Stimulated activated CD8-positive, alpha-beta memory T cell treated with anti-CD3 and anti-CD28 coated beads, Interleukin-7, amount 100 ng/mL, for 48 hours (primary cell): ENCODE measurements at regions not wholly inside any gene's neighbourhood (a gene's known extent, or its start where the extent isn't known, plus 50 kb on each side); places are given as distances from the start of the nearest gene placed in this dataset.

ENCODE experiments used
- DNase-seq, 2 donors: peaks; one replicate each; pipeline ENCODE4 v3.0.0-alpha.2; 2020; ENCODE audit warnings: low read depth in 1 of 2; ENCODE audit errors: extremely low read depth in 1 of 2

DNA sequence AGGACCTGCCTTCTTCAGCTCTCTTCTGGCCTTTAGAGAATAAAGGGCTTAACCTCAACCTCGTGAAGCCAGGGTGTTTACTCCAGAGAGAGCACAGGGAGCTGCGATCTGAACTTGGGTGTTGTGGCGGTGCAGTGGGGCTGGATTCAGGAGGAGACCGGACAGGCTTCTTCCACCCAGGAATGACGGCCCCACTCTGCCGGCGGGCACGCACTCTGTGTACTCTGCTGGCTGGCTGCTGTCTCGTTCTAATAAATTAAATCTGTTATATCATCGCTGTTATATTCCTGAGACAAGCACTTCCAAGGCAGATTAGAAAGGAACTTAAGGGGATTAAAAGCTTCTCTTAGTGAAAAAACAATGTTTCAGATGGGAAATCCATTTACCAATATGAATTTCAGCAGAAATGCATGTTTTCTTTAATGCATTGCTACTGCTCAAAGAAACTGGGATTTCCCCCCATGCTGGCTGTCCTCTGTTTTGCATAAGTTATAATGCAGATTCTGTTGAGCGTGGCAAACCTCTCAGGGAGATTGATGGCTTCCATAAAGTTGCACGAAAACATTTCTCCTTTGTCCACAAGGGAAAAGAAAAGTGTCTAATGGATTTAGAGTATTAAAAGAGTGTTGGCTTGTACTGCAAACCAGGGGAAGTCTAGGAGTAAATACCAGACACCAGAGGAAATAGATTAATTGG, 168.6 kb upstream of the IRX3 start:
- no peak for DNase-seq

GRCh38 chr16:54454616-54455015, 168.0 kb upstream of the IRX3 start:
- no peak for DNase-seq

- DNase-seq = no peak
Measured at GRCh38 chr16:54453871-54454270, 167.3 kb upstream of the IRX3 start.

DNA sequence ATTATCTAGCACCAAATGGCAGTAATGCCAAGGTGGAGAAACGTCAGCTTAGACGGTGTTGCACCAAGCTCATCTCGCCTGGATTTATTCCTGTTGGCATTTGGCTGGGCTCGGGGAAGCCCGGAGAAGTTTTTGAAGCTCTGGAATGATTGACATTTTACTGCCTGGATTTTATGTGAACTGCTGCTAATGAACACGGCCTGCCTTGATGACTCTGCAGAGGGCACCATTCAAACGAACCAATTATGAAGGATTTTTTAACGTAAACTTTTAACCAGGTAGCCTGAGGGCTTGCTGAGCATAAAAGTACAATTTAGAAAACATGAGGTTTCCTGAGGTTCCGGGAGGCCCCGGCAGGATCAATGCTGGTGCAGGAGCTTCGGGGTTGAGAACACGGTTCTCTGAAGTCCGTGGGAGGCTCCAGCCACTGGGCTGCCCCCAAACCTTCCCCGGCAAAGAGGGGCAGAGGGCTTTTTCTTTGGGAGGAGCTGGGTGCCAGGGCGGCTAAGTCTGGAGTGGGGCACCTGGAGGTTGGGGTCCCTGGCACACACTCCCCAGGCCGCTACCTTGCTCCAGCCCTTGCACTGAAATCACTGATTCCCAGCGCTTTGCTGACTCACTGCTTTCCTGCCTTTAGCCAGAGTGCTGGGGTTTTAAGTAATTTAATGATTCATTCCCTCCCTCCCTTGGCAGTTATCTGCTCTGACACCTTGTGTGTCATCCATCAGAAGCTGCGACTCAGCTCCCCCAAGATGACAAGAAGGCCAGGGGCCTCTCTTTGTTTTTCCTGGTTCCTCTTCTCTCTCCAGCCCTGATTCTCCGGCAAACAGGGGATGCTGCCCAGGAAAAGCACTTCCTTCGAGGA, 161.2 kb upstream of the IRX3 start:
- no peak for DNase-seq

DNA sequence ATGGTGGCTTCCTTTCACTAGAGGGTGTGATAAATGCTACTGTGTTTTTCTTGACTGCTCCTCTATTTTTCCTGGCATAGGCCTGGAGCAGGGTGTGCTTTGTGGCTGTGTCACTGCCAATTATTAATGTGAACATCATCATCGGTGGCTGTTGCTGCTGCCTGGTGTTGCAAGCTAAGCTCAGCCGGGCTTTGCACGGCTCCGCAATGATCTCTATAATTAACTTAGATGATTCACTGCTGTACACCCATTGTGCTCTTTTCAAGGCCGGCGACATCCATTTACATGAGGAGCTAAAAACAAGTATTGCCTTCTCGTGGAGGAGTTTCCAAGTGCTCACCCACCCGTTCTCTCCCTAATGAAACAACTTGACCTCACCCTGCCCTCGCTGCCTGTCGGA, 160.1 kb upstream of the IRX3 start:
- no peak for DNase-seq

- no peak for DNase-seq
Measured at GRCh38 chr16:54444851-54445458, 158.4 kb upstream of the IRX3 start.

DNA sequence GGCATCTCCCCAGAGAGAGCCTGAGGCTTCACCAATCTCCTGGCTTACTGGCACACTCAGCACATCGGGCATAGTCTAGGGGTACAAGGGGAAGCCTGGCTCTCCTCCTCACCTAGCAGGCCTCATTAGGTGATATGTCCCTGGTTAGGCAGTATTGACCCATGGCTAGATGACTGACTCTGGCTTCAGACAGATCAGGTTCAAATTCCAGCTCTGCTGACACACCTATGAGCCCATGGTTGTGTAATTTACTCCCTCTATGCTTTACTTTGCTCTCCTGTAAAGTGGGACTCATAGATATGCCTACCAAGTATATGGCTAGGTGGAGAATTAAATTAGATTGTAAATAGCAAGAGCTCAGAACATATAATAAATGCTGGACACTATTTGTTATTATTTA, 157.3 kb upstream of the IRX3 start:
- DNase-seq = no peak

DNA sequence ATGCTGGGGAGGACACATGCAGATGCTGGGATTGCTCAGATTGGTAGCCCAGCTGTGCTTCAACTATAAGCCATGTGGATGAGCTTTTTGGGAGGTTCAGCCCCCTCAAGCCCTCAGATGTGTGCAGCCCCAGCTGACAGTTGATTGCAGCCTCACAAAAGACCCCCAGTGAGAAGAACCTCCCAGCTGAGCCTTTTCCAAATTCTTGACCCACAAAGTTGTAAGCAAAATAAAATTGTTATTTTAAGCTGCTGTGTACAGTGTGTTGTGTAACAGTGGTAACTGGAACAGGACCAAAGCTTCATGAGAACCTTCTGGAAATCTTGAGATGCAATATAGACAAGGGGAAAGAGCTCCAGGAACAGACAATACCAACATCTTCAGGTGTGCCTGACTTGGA, 156.8 kb upstream of the IRX3 start:
- DNase-seq = no peak

GRCh38 chr16:54442864-54443263, 156.3 kb upstream of the IRX3 start:
- no peak for DNase-seq

DNA sequence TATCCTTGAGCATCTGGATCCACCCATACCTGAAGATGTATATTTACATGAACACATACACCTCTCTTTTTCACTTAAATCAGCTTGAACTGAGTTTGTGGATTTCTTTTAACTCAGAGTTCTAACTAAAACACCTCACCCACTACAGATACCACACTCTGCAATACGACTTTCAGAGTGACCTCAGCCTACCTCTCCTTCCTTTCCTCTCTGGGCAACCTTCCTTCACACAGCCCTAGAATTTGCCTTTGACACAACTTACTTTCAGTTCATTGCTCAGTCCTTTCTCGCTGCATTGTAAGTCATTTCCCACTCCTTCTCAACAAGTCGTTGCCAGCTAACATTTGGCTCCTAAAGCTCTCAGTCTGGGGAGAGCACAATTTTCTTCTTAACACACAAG, 151.9 kb upstream of the IRX3 start:
- DNase-seq = no peak

- no peak for DNase-seq
Measured at GRCh38 chr16:54437921-54438320, 151.3 kb upstream of the IRX3 start.

DNA sequence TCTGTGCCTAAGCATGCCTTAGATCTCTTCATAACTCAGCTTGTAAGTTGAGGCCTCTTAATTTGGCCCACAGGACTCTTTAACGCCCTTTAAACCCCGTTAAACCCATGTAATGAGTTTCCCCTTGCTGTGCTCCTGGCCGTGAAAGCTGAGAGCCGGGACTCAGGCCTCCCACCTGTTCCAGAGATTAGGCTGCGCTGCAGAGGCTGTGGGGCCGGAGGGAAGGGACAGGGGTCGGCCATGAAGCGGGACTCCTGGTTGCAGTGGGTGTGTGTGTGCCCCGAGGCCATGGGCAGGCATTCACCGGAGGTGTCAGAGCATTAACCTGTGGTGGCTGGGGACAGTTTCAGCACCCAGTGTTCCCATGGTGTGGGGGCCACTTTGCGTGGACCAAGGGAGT, 150.8 kb upstream of the IRX3 start:
- DNase-seq = no peak

- no peak for DNase-seq
Measured at GRCh38 chr16:54436346-54436745, 149.8 kb upstream of the IRX3 start.

DNA sequence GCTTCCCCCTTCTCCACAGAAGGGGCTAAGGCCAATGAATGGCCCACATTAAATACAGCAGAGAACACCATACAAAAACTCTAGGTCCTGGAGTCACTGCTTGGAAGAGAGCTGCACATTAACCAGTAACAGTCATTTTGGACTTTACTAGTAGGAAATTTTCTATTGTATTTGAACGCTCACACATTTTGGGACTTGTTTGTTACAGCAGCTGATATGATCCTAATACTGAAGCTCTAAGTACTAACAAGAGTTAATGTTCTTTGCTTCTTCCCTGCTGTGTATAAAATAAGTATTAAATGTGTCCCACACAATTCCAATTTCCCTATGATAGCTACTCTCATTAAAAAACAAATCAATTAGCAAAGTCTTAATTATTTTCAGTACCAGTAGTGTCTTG, 148.3 kb upstream of the IRX3 start:
- no peak for DNase-seq

DNA sequence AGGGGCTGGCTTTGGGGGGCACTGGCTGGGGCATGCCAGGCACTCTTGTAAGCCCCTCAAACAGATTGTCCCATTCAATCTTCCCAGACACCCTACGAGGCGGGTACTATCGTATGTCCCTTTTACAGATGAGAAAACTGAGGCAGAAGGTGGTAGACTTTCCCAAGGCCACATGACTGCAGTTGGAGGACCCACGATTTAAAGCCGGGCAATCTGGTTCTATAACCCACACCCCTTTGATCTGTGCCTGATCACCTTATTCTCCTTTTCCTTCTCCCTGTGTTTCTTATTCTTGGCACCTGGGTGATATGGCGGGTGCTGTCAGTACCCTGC, 146.3 kb upstream of the IRX3 start:
- no peak for DNase-seq

DNA sequence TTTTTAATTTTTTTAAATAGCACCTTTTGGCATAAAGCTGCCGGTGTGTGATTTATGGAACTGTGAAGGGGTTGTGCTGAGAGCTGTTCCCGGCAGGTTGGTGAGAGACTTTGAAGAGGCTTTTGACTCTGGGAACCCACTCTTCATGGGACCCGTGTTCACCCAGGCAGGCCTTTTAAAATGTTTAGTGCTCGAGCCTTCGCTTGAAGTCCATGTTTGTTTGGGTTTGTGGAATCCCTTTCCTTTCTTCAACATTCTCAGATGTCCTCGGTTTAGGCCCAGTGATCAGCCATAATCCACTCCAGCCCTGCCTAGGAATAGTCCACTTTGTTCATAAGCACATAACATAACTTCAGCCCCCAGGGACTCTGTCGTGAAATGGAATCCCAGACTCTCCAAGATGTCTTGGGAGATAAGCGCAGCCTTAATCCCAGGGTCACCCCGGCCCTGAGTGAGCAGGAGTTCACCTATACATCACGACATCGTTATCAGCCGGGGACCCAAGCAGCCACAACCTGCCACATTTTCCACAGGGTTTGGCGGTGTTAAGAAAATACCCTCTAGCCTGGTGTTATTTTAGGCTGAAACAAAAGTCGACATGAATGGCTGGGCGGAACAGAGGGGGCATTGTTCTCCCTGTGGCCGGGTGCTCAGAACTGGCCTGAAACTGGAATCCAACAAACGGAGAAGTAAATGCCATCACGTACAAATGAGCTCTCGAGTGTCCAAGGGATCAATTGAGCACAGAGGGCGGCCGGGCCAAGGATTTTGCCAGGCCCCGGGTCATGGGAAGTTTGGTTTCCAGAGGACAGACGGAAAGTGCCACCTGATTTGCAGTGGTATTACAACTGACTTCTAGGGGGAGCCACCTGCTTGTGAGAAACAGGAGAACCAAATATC, 145.7 kb upstream of the IRX3 start:
- no peak for DNase-seq

DNA sequence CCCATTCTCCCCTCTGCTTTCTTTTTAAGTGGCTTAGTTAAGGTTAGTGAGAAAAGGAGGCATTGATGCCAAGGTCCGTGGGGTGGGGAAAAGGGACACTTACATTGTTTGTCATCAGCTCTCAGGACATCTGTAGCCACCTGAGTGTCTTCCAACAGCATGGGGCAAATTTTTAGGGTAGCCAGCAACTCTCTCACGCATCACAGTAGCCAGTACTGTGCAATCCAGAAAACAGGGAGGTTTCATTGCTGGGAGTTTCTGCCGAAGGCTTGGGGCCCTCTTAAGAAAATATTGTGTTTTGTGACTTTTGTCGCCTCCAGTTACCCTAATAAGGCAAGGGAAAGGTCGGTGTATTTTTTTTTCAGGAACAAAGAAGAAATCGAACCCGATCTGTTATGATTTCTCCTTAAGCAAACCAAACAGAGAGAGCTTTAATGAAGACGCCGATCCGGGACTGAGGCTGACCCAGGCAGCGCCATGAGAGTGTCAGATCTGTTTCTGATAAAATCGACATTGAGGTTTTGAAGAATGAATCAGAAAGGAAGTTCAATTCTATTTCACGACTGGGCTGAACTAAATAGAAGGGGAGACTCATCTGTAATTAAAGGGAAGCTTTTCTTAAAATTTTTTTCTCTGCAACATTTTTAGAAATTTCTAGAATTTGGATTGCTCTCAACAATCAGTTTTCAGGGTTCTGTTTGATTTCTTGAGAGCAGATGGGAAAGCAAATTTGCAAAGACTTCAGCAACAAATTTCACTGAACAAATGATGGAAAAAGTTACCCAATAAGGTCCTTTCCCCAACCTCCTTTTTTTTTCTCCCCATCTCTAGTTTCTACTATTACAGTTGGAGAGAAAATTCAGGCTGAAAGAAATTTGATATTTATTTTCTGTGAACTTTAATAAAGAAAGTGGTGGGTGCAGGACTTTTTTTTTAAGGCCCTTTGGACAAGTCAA, 144.7 kb upstream of the IRX3 start:
- no peak for DNase-seq

GRCh38 chr16:54430491-54431030, 144.0 kb upstream of the IRX3 start:
- DNase-seq = no peak

GRCh38 chr16:54429029-54429428, 142.4 kb upstream of the IRX3 start:
- no peak for DNase-seq

- DNase-seq = no peak
Measured at GRCh38 chr16:54426553-54426849, 139.9 kb upstream of the IRX3 start.
